ENCODE measurements at regions not wholly inside any gene's neighbourhood (a gene's known extent, or its start where the extent isn't known, plus 50 kb on each side); places are given as distances from the start of the nearest gene placed in this dataset.

DNA sequence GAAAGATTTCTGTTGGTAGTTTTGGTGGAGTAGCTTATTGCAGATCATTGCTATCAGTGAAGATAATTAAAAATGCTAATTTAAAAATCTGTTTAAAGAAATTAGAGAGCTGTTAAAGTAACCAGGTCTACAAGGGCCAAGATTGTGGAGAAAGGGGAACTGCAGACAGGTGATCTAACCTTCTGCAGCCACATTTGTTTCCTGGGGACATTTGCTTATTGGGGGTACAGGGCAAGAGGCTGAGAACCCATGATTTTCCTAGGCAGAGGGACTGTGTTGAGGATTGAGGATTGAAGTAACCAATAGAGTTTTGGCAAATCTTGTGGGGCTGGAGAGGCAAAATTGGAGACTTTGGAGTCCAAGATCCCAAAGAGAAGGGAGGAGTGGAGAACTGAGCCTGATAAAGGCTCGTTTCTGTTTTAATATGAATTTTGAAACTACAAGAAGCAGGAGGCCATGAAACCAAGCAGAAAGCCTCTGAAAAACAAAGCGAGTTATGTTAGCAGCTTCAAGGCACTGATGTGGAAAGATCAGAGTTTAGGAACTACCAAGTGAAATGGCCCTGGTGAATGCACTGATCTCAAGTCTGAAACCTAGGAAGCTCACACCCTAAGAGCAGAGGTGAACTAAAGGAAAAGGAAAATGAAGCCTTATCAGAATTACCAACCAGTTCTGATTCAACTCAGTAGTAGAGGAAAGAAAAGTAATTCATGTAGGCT lies 219.8 kb upstream of the C9orf72 start:
- TF ChIP-seq, protein P1, sequence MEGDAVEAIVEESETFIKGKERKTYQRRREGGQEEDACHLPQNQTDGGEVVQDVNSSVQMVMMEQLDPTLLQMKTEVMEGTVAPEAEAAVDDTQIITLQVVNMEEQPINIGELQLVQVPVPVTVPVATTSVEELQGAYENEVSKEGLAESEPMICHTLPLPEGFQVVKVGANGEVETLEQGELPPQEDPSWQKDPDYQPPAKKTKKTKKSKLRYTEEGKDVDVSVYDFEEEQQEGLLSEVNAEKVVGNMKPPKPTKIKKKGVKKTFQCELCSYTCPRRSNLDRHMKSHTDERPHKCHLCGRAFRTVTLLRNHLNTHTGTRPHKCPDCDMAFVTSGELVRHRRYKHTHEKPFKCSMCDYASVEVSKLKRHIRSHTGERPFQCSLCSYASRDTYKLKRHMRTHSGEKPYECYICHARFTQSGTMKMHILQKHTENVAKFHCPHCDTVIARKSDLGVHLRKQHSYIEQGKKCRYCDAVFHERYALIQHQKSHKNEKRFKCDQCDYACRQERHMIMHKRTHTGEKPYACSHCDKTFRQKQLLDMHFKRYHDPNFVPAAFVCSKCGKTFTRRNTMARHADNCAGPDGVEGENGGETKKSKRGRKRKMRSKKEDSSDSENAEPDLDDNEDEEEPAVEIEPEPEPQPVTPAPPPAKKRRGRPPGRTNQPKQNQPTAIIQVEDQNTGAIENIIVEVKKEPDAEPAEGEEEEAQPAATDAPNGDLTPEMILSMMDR (IDR thresholded peaks at IDR 0.05; ENCODE audit: low read length): no peak
- no peak for TF ChIP-seq EZH2 (IDR thresholded peaks at IDR 0.05; ENCODE audit: borderline replicate concordance, low read length)
- H3K9me2 ChIP-seq (ENCODE audit: low read depth, low read length): no peaks in the 10 kb centered on the region
- no peaks in the 10 kb centered on the region for H3K27me3 ChIP-seq (ENCODE audit: insufficient read depth, low read length)
- no peak overlapping the region for H3K4me2 ChIP-seq (ENCODE audit: low read length)
- H2AFZ ChIP-seq (ENCODE audit: low read length): no peak overlapping the region
- H3K4me3 ChIP-seq (ENCODE audit: low read depth, low read length, poor library complexity, severe bottlenecking): no peak overlapping the region
- H3K4me1 ChIP-seq (ENCODE audit: insufficient read depth, low read length, severe bottlenecking): no peaks in the 10 kb centered on the region
- no peaks in the 10 kb centered on the region for H3K36me3 ChIP-seq (ENCODE audit: insufficient read depth, low read length)
- H3K27ac ChIP-seq (ENCODE audit: low read depth, low read length, poor library complexity, severe bottlenecking): no peak overlapping the region
- no peaks in the 10 kb centered on the region for H4K20me1 ChIP-seq (ENCODE audit: insufficient read depth, low read length)
- no peaks in the 10 kb centered on the region for H3K9me3 ChIP-seq (ENCODE audit: low read length)
- no peak overlapping the region for H3K9ac ChIP-seq (ENCODE audit: low read length)
- no peaks in the 10 kb centered on the region for H3F3A ChIP-seq (ENCODE audit: insufficient read depth, low read length)
- no peaks in the 10 kb centered on the region for H3K79me2 ChIP-seq (ENCODE audit: insufficient read depth, low read length)

GRCh38 chr9:27799326-27799725 lies 226.0 kb upstream of the C9orf72 start:
- no peaks in the 10 kb centered on the region for H3F3A ChIP-seq (ENCODE audit: insufficient read depth, low read length)
- no peaks in the 10 kb centered on the region for H3K36me3 ChIP-seq (ENCODE audit: insufficient read depth, low read length)
- no peaks in the 10 kb centered on the region for H3K9me3 ChIP-seq (ENCODE audit: low read length)
- H3K27me3 ChIP-seq (ENCODE audit: insufficient read depth, low read length): no peaks in the 10 kb centered on the region
- H3K4me3 ChIP-seq (ENCODE audit: low read depth, low read length, poor library complexity, severe bottlenecking): no peak overlapping the region
- no peaks in the 10 kb centered on the region for H3K4me1 ChIP-seq (ENCODE audit: insufficient read depth, low read length, severe bottlenecking)
- no peak overlapping the region for H2AFZ ChIP-seq (ENCODE audit: low read length)
- no peak overlapping the region for H3K27ac ChIP-seq (ENCODE audit: low read depth, low read length, poor library complexity, severe bottlenecking)
- no peaks in the 10 kb centered on the region for H3K9me2 ChIP-seq (ENCODE audit: low read depth, low read length)
- H4K20me1 ChIP-seq (ENCODE audit: insufficient read depth, low read length): no peaks in the 10 kb centered on the region
- TF ChIP-seq, protein P1 (IDR thresholded peaks at IDR 0.05; ENCODE audit: low read length): no peak
- TF ChIP-seq EZH2 (IDR thresholded peaks at IDR 0.05; ENCODE audit: borderline replicate concordance, low read length): no peak
- no peak overlapping the region for H3K4me2 ChIP-seq (ENCODE audit: low read length)
- no peaks in the 10 kb centered on the region for H3K79me2 ChIP-seq (ENCODE audit: insufficient read depth, low read length)
- no peak overlapping the region for H3K9ac ChIP-seq (ENCODE audit: low read length)

DNA sequence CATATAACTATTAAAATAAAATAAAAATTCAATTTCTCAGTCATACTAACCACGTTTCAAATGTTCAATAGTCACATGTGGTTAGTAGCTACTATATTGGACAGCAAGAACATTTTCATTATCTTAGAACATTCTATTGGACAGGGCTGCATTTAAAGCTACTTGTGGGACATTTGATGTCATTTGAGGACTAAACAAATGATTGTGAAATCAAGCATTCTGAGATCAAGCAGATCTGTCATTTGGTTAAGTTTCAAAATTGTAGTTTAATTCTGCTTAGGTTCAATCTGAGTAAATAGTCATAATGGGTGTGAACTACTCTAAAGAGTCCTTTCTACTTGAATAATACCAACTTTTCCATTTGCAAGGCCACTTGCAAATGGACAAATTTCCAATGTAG lies 226.9 kb upstream of the C9orf72 start:
- Histone ChIP-seq H4K20me1 (ENCODE audit: insufficient read depth, low read length) (no peaks in the 10 kb centered on the region), H3K9me3 (ENCODE audit: low read length) (no peaks in the 10 kb centered on the region), H3F3A (ENCODE audit: insufficient read depth, low read length) (no peaks in the 10 kb centered on the region), H3K9ac (ENCODE audit: low read length) (no peak overlapping the region), H3K27ac (ENCODE audit: low read depth, low read length, poor library complexity, severe bottlenecking) (no peak overlapping the region), H2AFZ (ENCODE audit: low read length) (no peak overlapping the region), H3K4me2 (ENCODE audit: low read length) (no peak overlapping the region), H3K79me2 (ENCODE audit: insufficient read depth, low read length) (no peaks in the 10 kb centered on the region), H3K4me1 (ENCODE audit: insufficient read depth, low read length, severe bottlenecking) (no peaks in the 10 kb centered on the region), H3K9me2 (ENCODE audit: low read depth, low read length) (no peaks in the 10 kb centered on the region), H3K36me3 (ENCODE audit: insufficient read depth, low read length) (no peaks in the 10 kb centered on the region), H3K27me3 (ENCODE audit: insufficient read depth, low read length) (no peaks in the 10 kb centered on the region), H3K4me3 (ENCODE audit: low read depth, low read length, poor library complexity, severe bottlenecking) (no peak overlapping the region)
- TF ChIP-seq EZH2 (IDR thresholded peaks at IDR 0.05; ENCODE audit: borderline replicate concordance, low read length): no peak
- TF ChIP-seq, protein P1 (IDR thresholded peaks at IDR 0.05; ENCODE audit: low read length): no peak
